Esophagus squamous epithelium (tissue), 5 donors: ENCODE measurements at regions not wholly inside any gene's neighbourhood (a gene's known extent, or its start where the extent isn't known, plus 50 kb on each side); places are given as distances from the start of the nearest gene placed in this dataset.
A peak's percentile ranks its signal among the peaks of the same experiment; 100 is the strongest.
"Not testable (repeated sequence)": the region's sequence is repeated elsewhere in the genome, so short reads cannot be mapped to it uniquely, and the experiment has no call there.

ENCODE experiments used
- DNase-seq: peaks from one replicate; lab custom pipeline; 2025; lab: John Stamatoyannopoulos, UW
- H3K27ac ChIP-seq, 4 donors: fragments of 200-600 bp; sonication (generic); one replicate each; pipeline ENCODE4 v1.5.1; 2016 to 2019; ENCODE audit warnings: mild to moderate bottlenecking in 1 of 4
- H3K27me3 ChIP-seq, 4 donors: fragments of 200-600 bp; sonication (generic); 1 replicate in 3 of 4; 2 replicates in 1 of 4; pipeline versions ENCODE4 v1.5.1 to v1.6.0; 2017 to 2021; ENCODE audit warnings: antibody characterized with exemption in 1 of 4
- H3K36me3 ChIP-seq, 3 donors: fragments of 200-600 bp; sonication (generic); one replicate each; pipeline ENCODE4 v1.5.1; 2016 to 2019
- H3K4me1 ChIP-seq, 3 donors: fragments of 200-600 bp; sonication (generic); one replicate each; pipeline ENCODE4 v1.5.1; 2017 to 2019
- H3K4me3 ChIP-seq, 4 donors: fragments of 200-600 bp; sonication (generic); 1 replicate in 3 of 4; 2 replicates in 1 of 4; pipeline ENCODE4 v1.5.1; 2016 to 2019; ENCODE audit warnings: mild to moderate bottlenecking in 2 of 4, moderate library complexity in 1 of 4
- H3K9me3 ChIP-seq, 3 donors: fragments of 200-600 bp; sonication (generic); one replicate each; pipeline ENCODE4 v1.5.1; 2016 to 2019
- CTCF ChIP-seq, 6 experiments: fragments of 450-650 bp in 4 of 6; fragments of 200-600 bp in 2 of 6; sonication (generic) in 2 of 6; IDR thresholded peaks; one replicate each; pipeline ENCODE4 v1.5.1; 2016 to 2019; ENCODE audit warnings: antibody characterized with exemption in 6 of 6, mild to moderate bottlenecking in 4 of 6, moderate library complexity in 4 of 6
- POLR2A ChIP-seq, 4 donors: fragments of 450-650 bp; IDR thresholded peaks; one replicate each; pipeline ENCODE4 v1.6.1; 2017; ENCODE audit warnings: antibody characterized with exemption in 4 of 4, mild to moderate bottlenecking in 4 of 4, moderate library complexity in 3 of 4
- WGBS, 2 donors: methylation state at CpG; one replicate each; pipeline ENCODE4 v1.1.5; 2018; 5-methylcytosine and 5-hydroxymethylcytosine counted together
- intact Hi-C: fragments of 100-400 bp; cut with DNase I; formaldehyde crosslinking; loops from one replicate; pipeline ENCODE4 v1.15.0; 2022
- donor health status: DM: yes; HTN: yes; CAD: no.

- H3K9me3 ChIP-seq = no peaks in the 10 kb centered on the region
- intact Hi-C loops = no loop called here
- 79 to 83% methylated on average over 3 of the region's 3 CpGs for WGBS, 2 donors
- H3K27ac ChIP-seq = no peak overlapping the region
- no peaks in the 10 kb centered on the region for H3K36me3 ChIP-seq
- no peak overlapping the region for H3K4me3 ChIP-seq
- no peak for TF ChIP-seq CTCF (IDR thresholded peaks at IDR 0.05)
- TF ChIP-seq POLR2A (IDR thresholded peaks at IDR 0.05) = no peak
- H3K27me3 ChIP-seq = no peaks in the 10 kb centered on the region
- no peak for DNase-seq
- no peaks in the 10 kb centered on the region for H3K4me1 ChIP-seq
These were observed 251.6 kb downstream of the NUAK1 start for GRCh38 chr12:105887131-105887530.

GRCh38 chr12:105888696-105889095 is 250.1 kb downstream of the NUAK1 start:
- Histone ChIP-seq H3K36me3 (no peaks in the 10 kb centered on the region), H3K4me1 (no peaks in the 10 kb centered on the region), H3K4me3 (no peak overlapping the region), H3K27ac (no peak overlapping the region), H3K9me3 (no peaks in the 10 kb centered on the region), H3K27me3 (no peaks in the 10 kb centered on the region)
- DNase-seq = no peak
- TF ChIP-seq POLR2A (IDR thresholded peaks at IDR 0.05) (no peak), CTCF (IDR thresholded peaks at IDR 0.05) (no peak)
- intact Hi-C loops = no loop called here
- WGBS, 2 donors = 65 to 75% methylated on average over 4 of the region's 4 CpGs

GRCh38 chr12:105892362-105892910 is 246.3 kb downstream of the NUAK1 start:
- H3K36me3 ChIP-seq = no peaks in the 10 kb centered on the region
- H3K27ac ChIP-seq = no peak overlapping the region
- TF ChIP-seq CTCF (IDR thresholded peaks at IDR 0.05) (no peak), POLR2A (IDR thresholded peaks at IDR 0.05) (no peak)
- H3K27me3 ChIP-seq = no peaks in the 10 kb centered on the region
- no peak overlapping the region for H3K4me3 ChIP-seq
- no peak for DNase-seq
- 83 to 91% methylated on average over 3 to 4 of the region's 4 CpGs for WGBS, 2 donors
- no peaks in the 10 kb centered on the region for H3K9me3 ChIP-seq
- intact Hi-C loops = no loop called here
- H3K4me1 ChIP-seq = peaks cover 0 to 18% (median 0%) of the 10 kb centered on the region in 3 donors

- H3K27ac ChIP-seq, DNase-seq, H3K4me3 ChIP-seq, intact Hi-C loops, H3K27me3 ChIP-seq, H3K9me3 ChIP-seq, H3K36me3 ChIP-seq: not testable (repeated sequence)
- WGBS, 2 donors = 84 to 87% methylated on average over 9 to 10 of the region's 10 CpGs
- peaks cover 0 to 31% (median 0%) of the 10 kb centered on the region in 3 donors for H3K4me1 ChIP-seq
These were observed 243.4 kb downstream of the NUAK1 start for GRCh38 chr12:105895197-105895832.

GRCh38 chr12:105897311-105897725 is 241.4 kb downstream of the NUAK1 start:
- WGBS, 2 donors = 40 to 57% methylated on average over 1 of the region's 1 CpG
- TF ChIP-seq CTCF (IDR thresholded peaks at IDR 0.05) (no peak), POLR2A (IDR thresholded peaks at IDR 0.05) (no peak)
- intact Hi-C loops = no loop called here
- no peak for DNase-seq
- H3K27me3 ChIP-seq = no peaks in the 10 kb centered on the region
- peak overlapping the region in 1 of 4 donors; percentile 61 for H3K27ac ChIP-seq
- no peaks in the 10 kb centered on the region for H3K9me3 ChIP-seq
- no peaks in the 10 kb centered on the region for H3K36me3 ChIP-seq
- peaks cover 0 to 31% (median 0%) of the 10 kb centered on the region in 3 donors for H3K4me1 ChIP-seq
- no peak overlapping the region for H3K4me3 ChIP-seq

- intact Hi-C loops, DNase-seq, H3K27ac ChIP-seq, H3K27me3 ChIP-seq, H3K36me3 ChIP-seq, H3K9me3 ChIP-seq, H3K4me3 ChIP-seq: not testable (repeated sequence)
- WGBS, 2 donors = 64 to 66% methylated on average over 6 of the region's 6 CpGs
- peaks cover 0 to 31% (median 0%) of the 10 kb centered on the region in 3 donors for H3K4me1 ChIP-seq
These were observed 240.5 kb downstream of the NUAK1 start for GRCh38 chr12:105898271-105898670.
